ENCODE measurements at regions not wholly inside any gene's neighbourhood (a gene's known extent, or its start where the extent isn't known, plus 50 kb on each side); places are given as distances from the start of the nearest gene placed in this dataset.

DNA sequence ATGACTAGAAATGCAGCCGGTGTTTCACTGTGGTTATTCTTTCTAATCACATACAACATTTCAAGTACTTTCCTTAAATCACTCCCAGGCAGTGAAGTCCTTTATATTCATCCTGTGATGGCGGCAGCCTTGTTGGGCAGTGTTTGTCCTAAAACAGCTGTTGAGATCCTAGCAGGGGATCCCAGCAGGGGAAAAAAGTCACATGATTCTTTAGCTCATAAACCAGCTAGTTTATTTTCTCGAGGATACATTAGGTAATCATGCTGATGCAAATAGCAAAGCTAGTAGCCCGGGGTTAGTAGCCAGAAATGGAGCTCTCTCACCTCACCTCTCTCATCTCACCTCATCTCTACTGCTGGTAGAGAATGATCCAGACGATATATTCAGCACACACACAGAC lies 70.5 kb downstream of the FOXD1 start:
- no peak for DNase-seq
- Histone ChIP-seq H3K9ac (no peak overlapping the region), H3K27me3 (ENCODE audit: insufficient read depth) (no peaks in the 10 kb centered on the region), H3K36me3 (replicated peaks in 1 of 2; ENCODE audit: control insufficient read depth in 1 of 2, insufficient read depth in 2 of 2, low read length in 1 of 2) (no peaks in the 10 kb centered on the region), H3K4me2 (no peak overlapping the region), H3K9me2 (no peaks in the 10 kb centered on the region), H3K4me1 (ENCODE audit: control insufficient read depth in 1 of 2, insufficient read depth in 2 of 2, low read depth in 1 of 2, low read length in 1 of 2) (peaks cover 0 to 25% of the 10 kb centered on the region in 2 experiments), H2AFZ (ENCODE audit: low read depth) (peak overlapping the region; percentile 48; the same call in 1 of the 2 replicates), H3K4me3 (ENCODE audit: low read depth in 2 of 2, low read length in 1 of 2) (no peak overlapping the region), H3K9me3 (no peaks in the 10 kb centered on the region), H3K79me2 (ENCODE audit: insufficient read depth) (0 out of 2 replicates have a peak, but pooled peaks cover 2% of the 10 kb centered on the region), H4K20me1 (ENCODE audit: insufficient read depth) (no peaks in the 10 kb centered on the region), H3F3A (replicated peaks; ENCODE audit: insufficient read depth) (peaks cover 46% of the 10 kb centered on the region), H3K27ac (ENCODE audit: low read depth in 2 of 2, low read length in 1 of 2) (peak overlapping the region in 1 of 2 experiments; percentile 36; a peak in 2 of 4 replicates)
- WGBS (ENCODE audit: low lambda C conversion rate): 55% methylated on average over 5 of the region's 5 CpGs
- TF ChIP-seq PBX3 (IDR thresholded peaks at IDR 0.05): no peak
- TF ChIP-seq YY1 (IDR thresholded peaks at IDR 0.05; ENCODE audit: low read depth): no peak
- TF ChIP-seq SMC3 (IDR thresholded peaks at IDR 0.05; ENCODE audit: low read depth, low read length): no peak
- no peak for TF ChIP-seq NRF1 (IDR thresholded peaks at IDR 0.05; ENCODE audit: low read depth, low read length)
- TF ChIP-seq, protein P1, sequence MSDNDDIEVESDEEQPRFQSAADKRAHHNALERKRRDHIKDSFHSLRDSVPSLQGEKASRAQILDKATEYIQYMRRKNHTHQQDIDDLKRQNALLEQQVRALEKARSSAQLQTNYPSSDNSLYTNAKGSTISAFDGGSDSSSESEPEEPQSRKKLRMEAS (IDR thresholded peaks at IDR 0.05; ENCODE audit: low read depth): no peak
- no peak for TF ChIP-seq RCOR1 (IDR thresholded peaks at IDR 0.05; ENCODE audit: low read length)
- POLR2A ChIA-PET: no interaction called here
- CTCF ChIA-PET: interaction anchor here (0.9 to 1.1 kb wide), 2 partner anchors 9 to 75 kb away, joined by 3 read pairs; no protein-coding TSS in a partner anchor

DNA sequence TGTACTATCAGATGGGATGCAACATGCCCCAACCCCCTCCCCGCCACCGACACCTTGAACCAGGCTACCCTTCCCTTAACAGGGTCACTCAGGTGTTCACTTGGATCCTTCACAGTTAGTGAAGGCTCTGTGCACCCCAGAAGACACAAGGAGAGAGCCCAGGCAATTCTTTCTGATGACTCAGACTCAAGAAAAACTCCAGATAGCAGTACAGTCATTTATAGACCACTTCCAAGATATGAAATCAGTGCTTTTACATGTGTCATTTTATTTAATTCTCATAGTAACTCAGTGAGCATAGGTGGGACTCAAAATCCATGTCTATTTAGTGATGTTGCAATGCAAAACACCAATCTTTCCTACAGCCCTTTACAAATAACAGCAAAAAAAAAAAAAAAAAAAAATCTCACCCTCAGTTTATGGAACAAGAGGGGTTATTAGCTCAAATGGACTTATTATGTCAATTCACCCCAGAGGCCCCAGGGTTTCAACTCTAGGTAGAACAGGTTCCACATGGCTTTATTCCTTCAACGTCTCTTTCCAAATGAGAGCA lies 71.9 kb downstream of the FOXD1 start:
- H3K4me1 ChIP-seq (ENCODE audit: control insufficient read depth in 1 of 2, insufficient read depth in 2 of 2, low read depth in 1 of 2, low read length in 1 of 2): peaks cover 0 to 31% of the 10 kb centered on the region in 2 experiments
- CTCF ChIA-PET: interaction anchor here (0.9 kb wide), 1 partner anchor 1247 kb away, joined by 3 read pairs; no protein-coding TSS in a partner anchor
- WGBS (ENCODE audit: low lambda C conversion rate): 66% methylated on average over 3 of the region's 3 CpGs
- TF ChIP-seq ELF1 (IDR thresholded peaks at IDR 0.05) (no peak), TCF12 (IDR thresholded peaks at IDR 0.05) (peak; percentile 96), FOXM1 (IDR thresholded peaks at IDR 0.05; ENCODE audit: low read depth) (no peak), MEF2A (IDR thresholded peaks at IDR 0.05; ENCODE audit: borderline replicate concordance, low read depth) (0 out of 2 replicates have a peak, but pooled peaks have one; percentile 32), POLR2AphosphoS5 (IDR thresholded peaks at IDR 0.05; ENCODE audit: low read depth, low read length) (peak; percentile 55; the same call in 1 of the 2 replicates), GATA2 (CRISPR knock-in tag; IDR thresholded peaks at IDR 0.05) (no peak), FOSL2 (IDR thresholded peaks at IDR 0.05; ENCODE audit: borderline replicate concordance, low read depth) (peak; percentile 90), RXRA (IDR thresholded peaks at IDR 0.05; ENCODE audit: borderline replicate concordance, low read depth) (peak; percentile 53; the same call in 1 of the 2 replicates), NFIC (IDR thresholded peaks at IDR 0.05; ENCODE audit: borderline replicate concordance) (peak; percentile 67; the same call in 1 of the 2 replicates), JUND (IDR thresholded peaks at IDR 0.05) (peak; percentile 87), GABPA (IDR thresholded peaks at IDR 0.05; ENCODE audit: low read depth) (no peak)
- TF ChIP-seq, protein P2, sequence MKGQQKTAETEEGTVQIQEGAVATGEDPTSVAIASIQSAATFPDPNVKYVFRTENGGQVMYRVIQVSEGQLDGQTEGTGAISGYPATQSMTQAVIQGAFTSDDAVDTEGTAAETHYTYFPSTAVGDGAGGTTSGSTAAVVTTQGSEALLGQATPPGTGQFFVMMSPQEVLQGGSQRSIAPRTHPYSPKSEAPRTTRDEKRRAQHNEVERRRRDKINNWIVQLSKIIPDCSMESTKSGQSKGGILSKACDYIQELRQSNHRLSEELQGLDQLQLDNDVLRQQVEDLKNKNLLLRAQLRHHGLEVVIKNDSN (IDR thresholded peaks at IDR 0.05; ENCODE audit: borderline replicate concordance, low read depth): no peak
- TF ChIP-seq, protein P3, sequence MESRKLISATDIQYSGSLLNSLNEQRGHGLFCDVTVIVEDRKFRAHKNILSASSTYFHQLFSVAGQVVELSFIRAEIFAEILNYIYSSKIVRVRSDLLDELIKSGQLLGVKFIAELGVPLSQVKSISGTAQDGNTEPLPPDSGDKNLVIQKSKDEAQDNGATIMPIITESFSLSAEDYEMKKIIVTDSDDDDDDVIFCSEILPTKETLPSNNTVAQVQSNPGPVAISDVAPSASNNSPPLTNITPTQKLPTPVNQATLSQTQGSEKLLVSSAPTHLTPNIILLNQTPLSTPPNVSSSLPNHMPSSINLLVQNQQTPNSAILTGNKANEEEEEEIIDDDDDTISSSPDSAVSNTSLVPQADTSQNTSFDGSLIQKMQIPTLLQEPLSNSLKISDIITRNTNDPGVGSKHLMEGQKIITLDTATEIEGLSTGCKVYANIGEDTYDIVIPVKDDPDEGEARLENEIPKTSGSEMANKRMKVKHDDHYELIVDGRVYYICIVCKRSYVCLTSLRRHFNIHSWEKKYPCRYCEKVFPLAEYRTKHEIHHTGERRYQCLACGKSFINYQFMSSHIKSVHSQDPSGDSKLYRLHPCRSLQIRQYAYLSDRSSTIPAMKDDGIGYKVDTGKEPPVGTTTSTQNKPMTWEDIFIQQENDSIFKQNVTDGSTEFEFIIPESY (IDR thresholded peaks at IDR 0.05; ENCODE audit: borderline replicate concordance, low read depth): 0 out of 2 replicates have a peak, but pooled peaks have one; percentile 20
- TF ChIP-seq, protein P1 (IDR thresholded peaks at IDR 0.05; ENCODE audit: low read depth): no peak
- TF ChIP-seq, protein P4, sequence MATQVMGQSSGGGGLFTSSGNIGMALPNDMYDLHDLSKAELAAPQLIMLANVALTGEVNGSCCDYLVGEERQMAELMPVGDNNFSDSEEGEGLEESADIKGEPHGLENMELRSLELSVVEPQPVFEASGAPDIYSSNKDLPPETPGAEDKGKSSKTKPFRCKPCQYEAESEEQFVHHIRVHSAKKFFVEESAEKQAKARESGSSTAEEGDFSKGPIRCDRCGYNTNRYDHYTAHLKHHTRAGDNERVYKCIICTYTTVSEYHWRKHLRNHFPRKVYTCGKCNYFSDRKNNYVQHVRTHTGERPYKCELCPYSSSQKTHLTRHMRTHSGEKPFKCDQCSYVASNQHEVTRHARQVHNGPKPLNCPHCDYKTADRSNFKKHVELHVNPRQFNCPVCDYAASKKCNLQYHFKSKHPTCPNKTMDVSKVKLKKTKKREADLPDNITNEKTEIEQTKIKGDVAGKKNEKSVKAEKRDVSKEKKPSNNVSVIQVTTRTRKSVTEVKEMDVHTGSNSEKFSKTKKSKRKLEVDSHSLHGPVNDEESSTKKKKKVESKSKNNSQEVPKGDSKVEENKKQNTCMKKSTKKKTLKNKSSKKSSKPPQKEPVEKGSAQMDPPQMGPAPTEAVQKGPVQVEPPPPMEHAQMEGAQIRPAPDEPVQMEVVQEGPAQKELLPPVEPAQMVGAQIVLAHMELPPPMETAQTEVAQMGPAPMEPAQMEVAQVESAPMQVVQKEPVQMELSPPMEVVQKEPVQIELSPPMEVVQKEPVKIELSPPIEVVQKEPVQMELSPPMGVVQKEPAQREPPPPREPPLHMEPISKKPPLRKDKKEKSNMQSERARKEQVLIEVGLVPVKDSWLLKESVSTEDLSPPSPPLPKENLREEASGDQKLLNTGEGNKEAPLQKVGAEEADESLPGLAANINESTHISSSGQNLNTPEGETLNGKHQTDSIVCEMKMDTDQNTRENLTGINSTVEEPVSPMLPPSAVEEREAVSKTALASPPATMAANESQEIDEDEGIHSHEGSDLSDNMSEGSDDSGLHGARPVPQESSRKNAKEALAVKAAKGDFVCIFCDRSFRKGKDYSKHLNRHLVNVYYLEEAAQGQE (IDR thresholded peaks at IDR 0.05; ENCODE audit: low read depth, low read length): no peak

More for the DNA sequence above, 71.9 kb downstream of the FOXD1 start:
- Histone ChIP-seq H4K20me1 (ENCODE audit: insufficient read depth) (no peaks in the 10 kb centered on the region), H3K27ac (ENCODE audit: low read depth in 2 of 2, low read length in 1 of 2) (peak overlapping the region; percentile 88 to 99; a peak in 3 of 4 replicates), H3K4me2 (peak overlapping the region; percentile 51; the same call in 1 of the 2 replicates), H3K27me3 (ENCODE audit: insufficient read depth) (no peaks in the 10 kb centered on the region), H3K79me2 (ENCODE audit: insufficient read depth) (0 out of 2 replicates have a peak, but pooled peaks cover 5% of the 10 kb centered on the region), H3K9ac (peak overlapping the region; percentile 44; the same call in 1 of the 2 replicates), H3K9me2 (no peaks in the 10 kb centered on the region), H3K36me3 (replicated peaks in 1 of 2; ENCODE audit: control insufficient read depth in 1 of 2, insufficient read depth in 2 of 2, low read length in 1 of 2) (no peaks in the 10 kb centered on the region), H3K9me3 (no peaks in the 10 kb centered on the region), H2AFZ (ENCODE audit: low read depth) (no peak overlapping the region), H3K4me3 (ENCODE audit: low read depth in 2 of 2, low read length in 1 of 2) (no peak overlapping the region), H3F3A (replicated peaks; ENCODE audit: insufficient read depth) (peaks cover 59% of the 10 kb centered on the region)
- DNase-seq: no peak
- POLR2A ChIA-PET: no interaction called here
